HG03196 (cell line): ENCODE measurements at regions not wholly inside any gene's neighbourhood (a gene's known extent, or its start where the extent isn't known, plus 50 kb on each side); places are given as distances from the start of the nearest gene placed in this dataset.
"Not testable (repeated sequence)": the region's sequence is repeated elsewhere in the genome, so short reads cannot be mapped to it uniquely, and the experiment has no call there.

ENCODE experiments used
- ATAC-seq: cut with Tn5 transposase; IDR thresholded peaks from one replicate; pipeline ENCODE4 v1.9.1; 2021; ENCODE audit not compliant: unreplicated experiment

- no peak for ATAC-seq
These were observed 137.3 kb downstream of the HTR1B start for GRCh38 chr6:77326029-77326428.

GRCh38 chr6:77324866-77325265 lies 138.4 kb downstream of the HTR1B start:
- ATAC-seq, result no peak

- ATAC-seq, result no peak
These were observed 140.7 kb downstream of the HTR1B start for GRCh38 chr6:77322604-77323003.

GRCh38 chr6:77318256-77318655 lies 145.0 kb downstream of the HTR1B start:
- no peak for ATAC-seq

DNA sequence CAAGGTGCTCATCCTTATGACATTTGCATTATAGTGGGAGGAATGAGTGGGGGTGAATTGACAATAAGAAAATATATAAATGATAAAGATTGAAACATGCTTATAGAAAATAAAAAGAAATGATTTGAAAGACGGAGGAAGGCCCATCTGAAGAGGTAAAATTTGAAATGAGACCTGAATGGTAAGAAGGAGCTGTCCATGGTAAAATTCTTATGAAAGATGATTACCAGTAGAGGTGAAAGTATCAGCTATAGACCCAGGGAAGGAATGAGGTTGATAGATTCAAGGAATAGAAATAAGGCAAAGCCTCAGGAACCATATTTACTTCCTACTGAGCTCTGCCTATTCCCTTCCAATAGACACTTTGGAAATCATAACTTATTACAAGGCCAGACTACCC lies 149.7 kb downstream of the HTR1B start:
- ATAC-seq, result no peak

GRCh38 chr6:77299931-77300330 lies 163.4 kb downstream of the HTR1B start:
- no peak for ATAC-seq

DNA sequence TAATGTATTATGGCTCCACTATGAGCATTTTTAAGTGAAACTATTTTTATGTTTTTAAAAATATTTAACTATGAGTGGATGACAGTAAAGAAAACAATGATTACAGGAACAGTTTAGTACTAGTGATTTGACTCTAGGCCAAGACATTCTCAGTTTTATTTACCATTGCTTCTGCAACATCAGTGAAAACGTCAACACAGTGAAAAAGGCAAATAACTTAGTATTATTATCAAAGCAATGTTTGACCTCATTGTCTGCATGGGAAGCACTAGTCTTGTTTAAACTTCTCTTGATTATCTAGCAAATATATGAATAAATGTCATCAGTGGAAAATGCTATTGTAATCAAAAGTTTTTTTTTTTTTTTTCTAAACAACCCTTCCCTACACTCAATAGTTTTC lies 165.0 kb downstream of the HTR1B start:
- ATAC-seq, result no peak

DNA sequence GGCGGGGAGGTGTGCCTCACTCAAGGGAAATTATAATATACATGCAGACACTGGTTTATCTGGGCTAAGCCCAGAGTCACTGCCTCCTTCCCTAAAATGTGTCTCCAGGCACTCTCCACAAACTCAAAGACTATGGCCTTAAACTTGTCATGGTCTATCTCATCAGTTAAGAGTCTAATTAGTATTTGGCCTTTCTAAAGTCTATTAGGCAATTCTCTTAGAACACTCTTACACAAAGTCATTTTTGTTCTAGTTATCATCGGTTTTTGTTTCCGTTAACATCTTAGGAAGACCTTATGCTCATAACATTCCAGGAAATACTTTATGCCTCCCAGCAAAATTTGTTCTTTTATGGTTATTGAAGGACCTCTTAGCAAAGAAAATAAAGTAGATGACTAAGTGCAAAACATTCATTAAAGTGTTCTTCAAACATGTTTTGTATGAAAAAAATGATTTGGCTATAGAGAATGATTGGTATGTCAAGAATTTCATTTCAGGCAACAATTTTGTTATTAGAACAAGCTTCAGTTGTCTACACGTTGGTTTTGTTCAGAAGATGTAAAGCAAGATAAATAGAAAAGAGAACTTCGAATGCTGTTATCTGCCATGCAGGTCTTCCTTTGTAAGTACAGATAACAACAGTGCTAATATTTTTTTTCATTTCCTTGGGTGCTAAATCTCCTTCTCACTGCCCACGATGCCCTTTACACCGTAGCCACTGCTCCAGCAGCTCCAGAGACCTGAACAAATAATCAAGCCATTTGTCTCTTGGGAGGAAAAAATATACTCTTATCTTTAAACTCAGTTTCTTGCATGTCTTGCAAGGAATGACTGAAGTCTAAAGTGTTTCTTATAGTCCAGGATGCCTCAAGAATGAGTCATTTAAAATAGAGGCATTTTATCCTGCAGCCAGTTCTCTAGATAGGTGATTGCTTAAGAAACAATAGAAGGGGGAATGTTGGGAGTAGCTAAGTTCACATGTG lies 170.4 kb downstream of the HTR1B start:
- no peak for ATAC-seq

- no peak for ATAC-seq
These were observed 172.5 kb downstream of the HTR1B start for GRCh38 chr6:77290798-77291197.

DNA sequence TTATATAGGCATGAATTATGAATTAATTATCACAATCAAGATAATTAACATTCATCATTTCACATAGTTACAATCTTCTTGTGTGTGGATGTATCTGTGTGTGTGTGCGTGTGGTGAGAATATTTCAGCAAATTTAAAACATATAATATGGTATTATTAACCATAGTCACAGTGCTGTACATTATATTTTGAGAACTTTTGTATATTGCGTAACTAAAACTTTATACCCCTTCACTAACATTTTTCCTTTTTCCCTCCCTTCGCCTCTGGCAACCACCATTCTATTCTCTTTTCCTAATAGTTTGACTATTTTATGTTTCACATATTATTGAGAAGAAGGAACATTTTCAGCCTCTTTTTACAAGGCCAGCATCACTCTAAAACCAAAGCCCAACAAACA lies 176.8 kb downstream of the HTR1B start:
- no peak for ATAC-seq

- no peak for ATAC-seq
These were observed 189.4 kb downstream of the HTR1B start for GRCh38 chr6:77273929-77274328.

GRCh38 chr6:77264970-77265369 lies 198.3 kb downstream of the HTR1B start:
- ATAC-seq, result no peak

GRCh38 chr6:77263003-77263402 lies 200.3 kb downstream of the HTR1B start:
- ATAC-seq, result no peak

DNA sequence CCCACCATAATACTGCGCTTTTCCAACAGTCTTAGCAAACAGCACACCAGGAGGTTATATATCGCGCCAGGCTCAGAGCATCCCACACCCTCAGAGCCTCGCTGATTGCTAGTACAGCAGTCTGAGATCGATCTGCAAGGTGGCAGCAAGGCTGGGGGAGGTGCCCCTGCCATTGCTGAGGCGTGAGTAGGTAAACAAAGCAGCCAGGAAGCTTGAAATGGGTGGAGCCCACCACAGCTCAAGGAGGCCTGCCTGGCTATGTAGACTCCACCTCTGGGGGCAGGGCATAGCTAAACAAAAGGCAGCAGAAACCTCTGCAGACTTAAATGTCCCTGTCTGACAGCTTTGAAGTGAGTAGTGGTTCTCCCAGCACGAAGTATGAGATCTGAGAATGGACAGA lies 211.5 kb downstream of the HTR1B start:
- ATAC-seq, result not testable (repeated sequence)

DNA sequence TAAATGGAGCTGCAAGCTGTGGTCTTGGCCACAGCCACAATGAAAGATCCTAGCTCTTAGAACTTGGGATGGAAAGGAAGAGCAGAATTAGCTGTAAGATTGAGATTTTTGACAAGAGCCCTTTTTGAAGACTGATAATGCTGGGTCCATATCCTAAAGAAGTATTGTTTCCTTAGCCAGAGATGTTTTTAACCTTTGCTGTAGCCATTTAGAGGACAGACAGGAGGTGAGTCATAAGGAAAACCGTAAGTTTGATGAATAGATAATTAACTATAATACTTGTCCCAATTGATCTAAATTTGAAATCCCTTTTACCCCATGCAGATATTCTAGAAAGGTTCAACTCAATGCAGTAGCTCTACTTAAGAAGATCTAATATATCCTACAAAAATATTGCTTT lies 213.7 kb downstream of the HTR1B start:
- ATAC-seq, result no peak

GRCh38 chr6:77245026-77245425 lies 218.3 kb downstream of the HTR1B start:
- no peak for ATAC-seq

GRCh38 chr6:77231438-77232305 lies 231.6 kb downstream of the HTR1B start:
- no peak for ATAC-seq

GRCh38 chr6:77228279-77228678 lies 235.0 kb downstream of the HTR1B start:
- ATAC-seq, result no peak

DNA sequence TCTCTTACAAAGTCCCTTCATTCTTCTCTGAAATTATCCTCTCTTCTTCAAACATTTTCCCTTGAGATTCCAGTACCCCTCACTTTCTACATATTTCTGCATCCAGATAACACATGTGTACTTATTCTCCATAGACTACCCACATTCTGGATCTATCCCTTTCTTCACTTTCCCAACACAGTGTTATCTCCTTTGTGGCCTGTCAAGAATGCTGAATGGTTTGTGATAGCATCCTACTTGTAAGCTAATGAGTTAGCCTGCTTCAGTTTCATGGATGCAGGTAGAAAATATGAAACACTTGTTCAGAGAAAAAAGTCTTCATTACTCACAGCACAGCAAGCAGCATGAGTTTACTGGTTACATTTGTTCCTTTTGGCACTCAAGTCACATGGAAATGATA lies 245.4 kb downstream of the HTR1B start:
- no peak for ATAC-seq

- no peak for ATAC-seq
These were observed 257.4 kb downstream of the HTR1B start for GRCh38 chr6:77205936-77206335.

GRCh38 chr6:77204555-77204954 lies 258.7 kb downstream of the HTR1B start:
- no peak for ATAC-seq

GRCh38 chr6:77183447-77183846 lies 279.8 kb downstream of the HTR1B start:
- ATAC-seq, result no peak
